GM23338 (cell line): ENCODE measurements at regions not wholly inside any gene's neighbourhood (a gene's known extent, or its start where the extent isn't known, plus 50 kb on each side); places are given as distances from the start of the nearest gene placed in this dataset.
A peak's percentile ranks its signal among the peaks of the same experiment; 100 is the strongest.

Experiments used
- ATAC-seq: fragments of 200-7000 bp; cut with Tn5 transposase; 3 replicates; pipeline ENCODE4 v1.9.1; 2020
- DNase-seq: peaks from one replicate; pipeline ENCODE4 v3.0.0-alpha.2; 2015; ENCODE audit warnings: low spot score
- H2AFZ ChIP-seq: fragments of 200-600 bp; sonication (generic); 2 replicates; pipeline ENCODE4 v1.8.0; 2016; ENCODE audit warnings: antibody characterized with exemption, mild to moderate bottlenecking, moderate library complexity
- H3F3A ChIP-seq: fragments of 200-600 bp; sonication (generic); replicated peaks from 2 replicates; pipeline ENCODE4 v1.8.0; 2017; ENCODE audit warnings: antibody characterized with exemption, mixed run types, low read depth
- H3K27ac ChIP-seq: fragments of 200-600 bp; sonication (generic); 2 replicates; pipeline ENCODE4 v1.6.1; 2016; ENCODE audit warnings: low read depth
- H3K27me3 ChIP-seq: fragments of 200-600 bp; sonication (generic); 2 replicates; pipeline ENCODE4 v1.8.0; 2016; ENCODE audit warnings: mild to moderate bottlenecking, mixed run types, moderate library complexity; ENCODE audit not compliant: insufficient read depth
- H3K36me3 ChIP-seq: fragments of 200-600 bp; sonication (generic); 2 replicates; pipeline ENCODE4 v1.8.0; 2016; ENCODE audit warnings: mild to moderate bottlenecking; ENCODE audit not compliant: insufficient read depth
- H3K4me1 ChIP-seq: fragments of 200-600 bp; sonication (generic); 2 replicates; pipeline ENCODE4 v1.8.0; 2016; ENCODE audit warnings: mild to moderate bottlenecking, moderate library complexity; ENCODE audit not compliant: insufficient read depth
- H3K4me2 ChIP-seq: fragments of 200-600 bp; sonication (generic); 2 replicates; pipeline ENCODE4 v1.7.1; 2017; ENCODE audit warnings: mixed run types
- H3K4me3 ChIP-seq: fragments of 200-600 bp; sonication (generic); 2 replicates; pipeline ENCODE4 v1.6.1; 2016; ENCODE audit warnings: mixed run types
- H3K79me2 ChIP-seq: fragments of 200-600 bp; sonication (generic); replicated peaks from 2 replicates; pipeline ENCODE4 v1.8.0; 2017; ENCODE audit warnings: mild to moderate bottlenecking; ENCODE audit not compliant: insufficient read depth
- H3K9me2 ChIP-seq: fragments of 200-600 bp; sonication (generic); 2 replicates; pipeline ENCODE4 v1.8.0; 2017; ENCODE audit not compliant: insufficient read depth
- H4K20me1 ChIP-seq: fragments of 200-600 bp; sonication (generic); replicated peaks from 2 replicates; pipeline ENCODE4 v1.8.0; 2017; ENCODE audit warnings: mild to moderate bottlenecking; ENCODE audit not compliant: insufficient read depth
- H3K27ac Mint-ChIP-seq: 2 replicates; pipeline ENCODE4 v1.8.0; 2020; ENCODE audit warnings: inconsistent platforms, mild to moderate bottlenecking, moderate library complexity, mixed read lengths
- H3K27me3 Mint-ChIP-seq: 3 replicates; pipeline ENCODE4 v1.8.0; 2022; ENCODE audit warnings: low read depth, mild to moderate bottlenecking, moderate library complexity, mixed read lengths, inconsistent platforms; ENCODE audit not compliant: insufficient read depth, poor library complexity
- H3K36me3 Mint-ChIP-seq: 3 replicates; pipeline ENCODE4 v1.8.0; 2021; ENCODE audit warnings: low read depth, mild to moderate bottlenecking, inconsistent platforms, moderate library complexity, mixed read lengths
- H3K4me1 Mint-ChIP-seq: 3 replicates; pipeline ENCODE4 v1.8.0; 2020; ENCODE audit warnings: mild to moderate bottlenecking, inconsistent platforms, mixed read lengths
- H3K4me3 Mint-ChIP-seq: 3 replicates; pipeline ENCODE4 v1.8.0; 2021; ENCODE audit warnings: moderate library complexity, mild to moderate bottlenecking, inconsistent platforms, mixed read lengths
- H3K9me3 Mint-ChIP-seq: 3 replicates; pipeline ENCODE4 v1.8.0; 2020; ENCODE audit warnings: moderate library complexity, mild to moderate bottlenecking, inconsistent platforms, mixed read lengths
- CREB1 ChIP-seq: fragments of 250-450 bp; sonication (Bioruptor Pico); IDR thresholded peaks from 2 replicates; pipeline ENCODE4 v1.5.0; 2020; ENCODE audit warnings: low read depth, mild to moderate bottlenecking, moderate library complexity
- EZH2 ChIP-seq: fragments of 200-600 bp; sonication (generic); IDR thresholded peaks from one replicate; pipeline ENCODE4 v1.8.0; 2017; ENCODE audit warnings: antibody characterized with exemption, mild to moderate bottlenecking, low read depth; ENCODE audit not compliant: unreplicated experiment
- EZH2phosphoT487 ChIP-seq: fragments of 200-600 bp; sonication (generic); IDR thresholded peaks from one replicate; pipeline ENCODE4 v1.8.1; 2018; ENCODE audit warnings: antibody characterized with exemption; ENCODE audit not compliant: unreplicated experiment
- JUNB ChIP-seq: IDR thresholded peaks from one replicate; pipeline ENCODE4 v1.6.1; 2016; ENCODE audit warnings: antibody characterized with exemption; ENCODE audit not compliant: unreplicated experiment
- POLR2AphosphoS5 ChIP-seq: IDR thresholded peaks from 2 replicates; pipeline ENCODE4 v1.6.1; 2016; ENCODE audit warnings: antibody characterized with exemption, low read depth
- REST ChIP-seq: IDR thresholded peaks from one replicate; pipeline ENCODE4 v1.6.1; 2018; ENCODE audit warnings: antibody characterized with exemption; ENCODE audit not compliant: unreplicated experiment
- STAT1 ChIP-seq: IDR thresholded peaks from one replicate; pipeline ENCODE4 v1.6.1; 2016; ENCODE audit warnings: antibody characterized with exemption; ENCODE audit not compliant: unreplicated experiment
- ZNF114 ChIP-seq: fragments of 250-450 bp; sonication (Bioruptor Pico); IDR thresholded peaks from 2 replicates; pipeline ENCODE4 v1.5.0; 2020; ENCODE audit warnings: mild to moderate bottlenecking, moderate library complexity
- ZNF462 ChIP-seq: fragments of 250-450 bp; sonication (Bioruptor Pico); IDR thresholded peaks from 2 replicates; pipeline ENCODE4 v1.5.0; 2020; ENCODE audit warnings: mild to moderate bottlenecking, moderate library complexity

GRCh38 chr10:20709708-20710107 lies 187.4 kb downstream of the NEBL start:
- DNase-seq: no peak
- Histone ChIP-seq H4K20me1 (no peaks in the 10 kb centered on the region), H3K27ac (no peak overlapping the region), H3K79me2 (no peaks in the 10 kb centered on the region), H3K4me3 (no peak overlapping the region), H3K27me3 (peaks cover 18% of the 10 kb centered on the region), H3K4me2 (no peak overlapping the region), H3K9me2 (no peaks in the 10 kb centered on the region), H2AFZ (no peak overlapping the region), H3K4me1 (no peaks in the 10 kb centered on the region), H3K36me3 (no peaks in the 10 kb centered on the region), H3F3A (no peaks in the 10 kb centered on the region)
- Mint-ChIP-seq H3K4me1 (peaks cover 16% of the 10 kb centered on the region), H3K9me3 (peaks cover 2% of the 10 kb centered on the region; the same call in 1 of the 3 replicates), H3K27me3 (no peaks in the 10 kb centered on the region), H3K4me3 (no peak overlapping the region), H3K36me3 (no peaks in the 10 kb centered on the region), H3K27ac (no peak overlapping the region)
- TF ChIP-seq STAT1: no peak
- TF ChIP-seq ZNF462 (CRISPR knock-in tag): peak; percentile 52; the same call in 1 of the 2 replicates
- no peak for TF ChIP-seq CREB1 (CRISPR knock-in tag)
- no peak for ATAC-seq

- H4K20me1 ChIP-seq: no peaks in the 10 kb centered on the region
- Mint-ChIP-seq H3K27me3 (no peaks in the 10 kb centered on the region), H3K36me3 (no peaks in the 10 kb centered on the region), H3K4me3 (no peak overlapping the region), H3K9me3 (peaks cover 2% of the 10 kb centered on the region; the same call in 1 of the 3 replicates), H3K4me1 (peaks cover 13% of the 10 kb centered on the region), H3K27ac (no peak overlapping the region)
- DNase-seq: no peak
- H3K4me3 ChIP-seq: no peak overlapping the region
- H3K27ac ChIP-seq: no peak overlapping the region
- no peak for ATAC-seq
- no peaks in the 10 kb centered on the region for H3K4me1 ChIP-seq
- H2AFZ ChIP-seq: no peak overlapping the region
- H3K4me2 ChIP-seq: no peak overlapping the region
- no peaks in the 10 kb centered on the region for H3K9me2 ChIP-seq
- peaks cover 18% of the 10 kb centered on the region for H3K27me3 ChIP-seq
- no peaks in the 10 kb centered on the region for H3K79me2 ChIP-seq
- no peaks in the 10 kb centered on the region for H3F3A ChIP-seq
- H3K36me3 ChIP-seq: no peaks in the 10 kb centered on the region
- TF ChIP-seq POLR2AphosphoS5: no peak
- no peak for TF ChIP-seq JUNB
- TF ChIP-seq EZH2: no peak
- no peak for TF ChIP-seq ZNF114 (CRISPR knock-in tag)
- no peak for TF ChIP-seq REST
- no peak for TF ChIP-seq EZH2phosphoT487
- TF ChIP-seq CREB1 (CRISPR knock-in tag): no peak
Observed at GRCh38 chr10:20708305-20708704, 188.8 kb downstream of the NEBL start.
